IMR-90 (cell line): ENCODE measurements at regions not wholly inside any gene's neighbourhood (a gene's known extent, or its start where the extent isn't known, plus 50 kb on each side); places are given as distances from the start of the nearest gene placed in this dataset.

Source experiments
- ATAC-seq: fragments of 200-7000 bp; cut with Tn5 transposase; 2 replicates; pipeline ENCODE4 v1.9.1; 2020; ENCODE audit warnings: low read depth, mild to moderate bottlenecking, moderate library complexity
- BruUV-seq: library from RNA; stranded (reverse); fragments of 400-500 nt; replicated peaks from 2 replicates; lab custom pipeline; 2021; lab: Mats Ljungman, UMichigan
- CTCF ChIA-PET: fragments of 300-600 bp; formaldehyde crosslinking; extraction: SDS; loops from one replicate; lab custom pipeline; 2021; ENCODE audit warnings: antibody characterized with exemption; lab: Yijun Ruan, JAX
- POLR2A ChIA-PET: fragments of 300-600 bp; sonication (Branson Sonifier 250); formaldehyde crosslinking; loops from one replicate; lab custom pipeline; 2022; ENCODE audit warnings: antibody characterized with exemption; ENCODE audit not compliant: unreplicated experiment; lab: Charles Lee
- DNase-seq: peaks from one replicate; pipeline ENCODE4 v3.0.0; 2013
- H2AFZ ChIP-seq: replicated peaks from 2 replicates; pipeline ENCODE3; 2013; ENCODE audit warnings: low read length, mild to moderate bottlenecking; ENCODE audit not compliant: poor library complexity
- H2AK5ac ChIP-seq: 2 replicates; pipeline ENCODE4 v1.6.1; 2013; ENCODE audit warnings: low read depth, low read length, inconsistent platforms
- H2AK9ac ChIP-seq: replicated peaks from 2 replicates; pipeline ENCODE3; 2013; ENCODE audit warnings: mild to moderate bottlenecking, low read depth, low read length, moderate library complexity; ENCODE audit not compliant: poor library complexity
- H2BK120ac ChIP-seq: 2 replicates; pipeline ENCODE4 v1.6.1; 2013; ENCODE audit warnings: low read depth, low read length, inconsistent platforms
- H2BK15ac ChIP-seq: 3 replicates; pipeline ENCODE4 v1.6.1; 2013; ENCODE audit warnings: low read depth, low read length, inconsistent platforms
- H2BK20ac ChIP-seq: 2 replicates; pipeline ENCODE4 v1.6.1; 2013; ENCODE audit warnings: low read depth, mild to moderate bottlenecking, inconsistent platforms, low read length, moderate library complexity
- H2BK5ac ChIP-seq: 2 replicates; pipeline ENCODE4 v1.6.1; 2013; ENCODE audit warnings: mild to moderate bottlenecking, low read depth, low read length, inconsistent platforms; ENCODE audit not compliant: poor library complexity, severe bottlenecking
- H3K14ac ChIP-seq: replicated peaks from 2 replicates; pipeline ENCODE4 v1.6.1; 2013; ENCODE audit warnings: low read depth, low read length, inconsistent platforms
- H3K18ac ChIP-seq: 2 replicates; pipeline ENCODE4 v1.6.1; 2013; ENCODE audit warnings: low read depth, low read length, control low read depth
- H3K23ac ChIP-seq: 2 replicates; pipeline ENCODE4 v1.6.1; 2013; ENCODE audit warnings: low read depth, low read length, inconsistent platforms
- H3K27ac ChIP-seq: 2 replicates; pipeline ENCODE4 v1.5.1; 2013; ENCODE audit warnings: mild to moderate bottlenecking, control low read depth, low read length; ENCODE audit not compliant: insufficient read depth
- H3K27me3 ChIP-seq: 2 replicates; pipeline ENCODE4 v1.6.1; 2013; ENCODE audit warnings: low read length; ENCODE audit not compliant: control insufficient read depth, insufficient read depth
- H3K36me3 ChIP-seq: 2 replicates; pipeline ENCODE4 v1.6.1; 2013; ENCODE audit warnings: low read length, mixed read lengths; ENCODE audit not compliant: control insufficient read depth, insufficient read depth
- H3K4ac ChIP-seq: 2 replicates; pipeline ENCODE4 v1.6.1; 2013; ENCODE audit warnings: low read depth, low read length, inconsistent platforms
- H3K4me1 ChIP-seq: 2 replicates; pipeline ENCODE4 v1.6.1; 2013; ENCODE audit warnings: low read length, mixed read lengths; ENCODE audit not compliant: control insufficient read depth, insufficient read depth
- H3K4me2 ChIP-seq: 2 replicates; pipeline ENCODE4 v1.6.1; 2013; ENCODE audit warnings: low read depth, mild to moderate bottlenecking, control low read depth, low read length, moderate library complexity
- H3K4me3 ChIP-seq: 2 replicates; pipeline ENCODE4 v1.5.1; 2013; ENCODE audit warnings: low read depth, mild to moderate bottlenecking, control low read depth, low read length, moderate library complexity; ENCODE audit not compliant: insufficient read depth
- H3K56ac ChIP-seq: 2 replicates; pipeline ENCODE4 v1.6.1; 2013; ENCODE audit warnings: low read length, inconsistent platforms; ENCODE audit not compliant: insufficient read depth; ENCODE audit errors: extremely low read depth
- H3K79me1 ChIP-seq, 2 experiments: 2 replicates each; pipeline ENCODE4 v1.6.1; 2013; ENCODE audit warnings: low read length in 2 of 2, inconsistent platforms in 1 of 2, low read depth in 1 of 2
- H3K9ac ChIP-seq: 2 replicates; pipeline ENCODE4 v1.6.1; 2013; ENCODE audit warnings: low read depth, low read length, control low read depth
- H3K9me1 ChIP-seq: 2 replicates; pipeline ENCODE4 v1.6.1; 2013; ENCODE audit warnings: low read length, inconsistent platforms; ENCODE audit not compliant: insufficient read depth
- H3K9me3 ChIP-seq: 2 replicates; pipeline ENCODE4 v1.6.1; 2013; ENCODE audit warnings: low read length; ENCODE audit not compliant: control insufficient read depth, insufficient read depth
- H4K20me1 ChIP-seq: 2 replicates; pipeline ENCODE4 v1.6.1; 2013; ENCODE audit warnings: low read length, inconsistent platforms; ENCODE audit not compliant: insufficient read depth
- H4K5ac ChIP-seq: 2 replicates; pipeline ENCODE4 v1.6.1; 2013; ENCODE audit warnings: mild to moderate bottlenecking, low read depth, low read length, control low read depth
- H4K8ac ChIP-seq, 2 experiments: 2 replicates each; pipeline ENCODE4 v1.6.1; 2013; ENCODE audit warnings: low read depth in 2 of 2, low read length in 2 of 2, control low read depth in 1 of 2, inconsistent platforms in 1 of 2
- H4K91ac ChIP-seq: 2 replicates; pipeline ENCODE4 v1.6.1; 2013; ENCODE audit warnings: low read depth, low read length, inconsistent platforms; ENCODE audit not compliant: insufficient read depth
- BHLHE40 ChIP-seq: fragments of 150-350 bp; IDR thresholded peaks from 2 replicates; pipeline ENCODE4 v1.6.1; 2016; ENCODE audit warnings: mild to moderate bottlenecking, low read depth, low read length
- CEBPB ChIP-seq: IDR thresholded peaks from 2 replicates; pipeline ENCODE4 v1.6.1; 2012; ENCODE audit warnings: low read depth, low read length, improper control_type of control experiment
- CHD1 ChIP-seq: IDR thresholded peaks from 2 replicates; pipeline ENCODE4 v1.6.1; 2012; ENCODE audit warnings: low read depth, low read length, improper control_type of control experiment
- CTCF ChIP-seq: conservative IDR thresholded peaks from 2 replicates; pipeline ENCODE4 v1.5.1; 2012; ENCODE audit warnings: mild to moderate bottlenecking, low read depth, low read length, improper control_type of control experiment
- FOS ChIP-seq: fragments of 150-350 bp; IDR thresholded peaks from 2 replicates; pipeline ENCODE4 v1.6.1; 2016; ENCODE audit warnings: low read depth, low read length
- MAFK ChIP-seq: IDR thresholded peaks from 2 replicates; pipeline ENCODE4 v1.6.1; 2012; ENCODE audit warnings: low read depth, low read length, improper control_type of control experiment
- MAZ ChIP-seq: IDR thresholded peaks from 2 replicates; pipeline ENCODE4 v1.6.1; 2012; ENCODE audit warnings: low read depth, mild to moderate bottlenecking, low read length, improper control_type of control experiment, moderate library complexity, borderline replicate concordance
- MXI1 ChIP-seq: IDR thresholded peaks from 2 replicates; pipeline ENCODE4 v1.6.1; 2012; ENCODE audit warnings: low read depth, mild to moderate bottlenecking, low read length, moderate library complexity, borderline replicate concordance
- NFE2L2 ChIP-seq: fragments of 150-350 bp; IDR thresholded peaks from 2 replicates; pipeline ENCODE4 v1.6.1; 2016; ENCODE audit warnings: low read depth, mild to moderate bottlenecking, low read length
- POLR2A ChIP-seq: IDR thresholded peaks from 2 replicates; pipeline ENCODE4 v1.6.1; 2012; ENCODE audit warnings: mild to moderate bottlenecking, low read depth, low read length
- RAD21 ChIP-seq: IDR thresholded peaks from 2 replicates; pipeline ENCODE4 v1.6.1; 2012; ENCODE audit warnings: low read length, improper control_type of control experiment
- RCOR1 ChIP-seq: IDR thresholded peaks from 2 replicates; pipeline ENCODE4 v1.6.1; 2012; ENCODE audit warnings: mild to moderate bottlenecking, low read length, improper control_type of control experiment; ENCODE audit not compliant: insufficient replicate concordance
- RFX5 ChIP-seq: IDR thresholded peaks from 2 replicates; pipeline ENCODE4 v1.8.0; 2012; ENCODE audit warnings: low read depth, mild to moderate bottlenecking, low read length, moderate library complexity
- SMC3 ChIP-seq: fragments of 150-350 bp; IDR thresholded peaks from 2 replicates; pipeline ENCODE4 v1.6.1; 2016; ENCODE audit warnings: low read depth, mild to moderate bottlenecking, antibody characterized with exemption, low read length, moderate library complexity
- WGBS, 2 experiments: methylation state at CpG; one replicate each; pipeline versions ENCODE4 v1.1.5 to v1.1.7; 2013; ENCODE audit warnings: missing lambda C conversion rate in 2 of 2; ENCODE audit not compliant: insufficient read length in 1 of 2; ENCODE audit errors: extremely low coverage in 2 of 2; 5-methylcytosine and 5-hydroxymethylcytosine counted together
- dilution Hi-C: fragments of 300-500 bp; cut with HindIII; formaldehyde crosslinking; loops from one replicate; pipeline ENCODE4 v1.14.3; 2018; ENCODE audit warnings: low sequenced_read_pairs; ENCODE audit not compliant: unreplicated experiment
- in situ Hi-C: fragments of 300-500 bp; cut with MboI; formaldehyde crosslinking; loops from 3 replicates; pipeline ENCODE4 v1.14.3; 2019; ENCODE audit warnings: low sequenced_read_pairs, inconsistent platforms, mixed read lengths
- intact Hi-C: fragments of 100-400 bp; cut with micrococcal nuclease; formaldehyde crosslinking; loops from 2 replicates; pipeline ENCODE4 v1.10.0; 2022
- TF ChIP-seq, protein P1 (sequence below): fragments of 150-350 bp; IDR thresholded peaks from 2 replicates; pipeline ENCODE4 v1.6.1; 2016; ENCODE audit warnings: low read depth, mild to moderate bottlenecking, low read length, moderate library complexity, borderline replicate concordance
- TF ChIP-seq, protein P2 (sequence below): fragments of 150-350 bp; IDR thresholded peaks from 2 replicates; pipeline ENCODE4 v1.6.1; 2017; ENCODE audit warnings: mild to moderate bottlenecking, antibody characterized with exemption, low read length, low read depth

- DNase-seq (no peak), ATAC-seq (no peak)
- Histone ChIP-seq H3K23ac (no peak overlapping the region), H3K14ac (no peak overlapping the region), H3K4me1 (no peaks in the 10 kb centered on the region; the same call in 1 of the 2 replicates), H3K4me3 (no peak overlapping the region), H3K9ac (no peak overlapping the region), H3K36me3 (no peaks in the 10 kb centered on the region), H3K56ac (no peak overlapping the region), H3K27ac (no peak overlapping the region), H2BK20ac (no peak overlapping the region), H2AFZ (no peak overlapping the region), H4K20me1 (no peaks in the 10 kb centered on the region), H4K5ac (no peak overlapping the region), H3K79me1 (no peaks in the 10 kb centered on the region), H2BK15ac (no peak overlapping the region), H4K91ac (no peak overlapping the region), H2AK9ac (no peak overlapping the region), H3K9me3 (no peaks in the 10 kb centered on the region), H2BK5ac (no peak overlapping the region), H3K27me3 (peaks cover 5% of the 10 kb centered on the region), H3K18ac (no peak overlapping the region), H3K4ac (no peak overlapping the region), H2BK120ac (no peak overlapping the region), H3K9me1 (no peaks in the 10 kb centered on the region; the same call in 1 of the 2 replicates), H3K4me2 (no peak overlapping the region), H4K8ac (no peak overlapping the region), H2AK5ac (no peak overlapping the region)
- in situ Hi-C loops, result no loop called here
- dilution Hi-C loops, result no loop called here
- intact Hi-C loops, result no loop called here
- no peak for TF ChIP-seq FOS
- no peak for TF ChIP-seq CEBPB
- TF ChIP-seq NFE2L2, result no peak
- no peak for TF ChIP-seq MAFK
- TF ChIP-seq MAZ, result no peak
- TF ChIP-seq POLR2A, result no peak
- TF ChIP-seq MXI1, result no peak
- TF ChIP-seq BHLHE40, result no peak
- TF ChIP-seq CTCF, result no peak
- TF ChIP-seq CHD1, result no peak
- TF ChIP-seq RFX5, result no peak
- no peak for TF ChIP-seq RCOR1
- TF ChIP-seq RAD21, result no peak
- TF ChIP-seq, protein P1, sequence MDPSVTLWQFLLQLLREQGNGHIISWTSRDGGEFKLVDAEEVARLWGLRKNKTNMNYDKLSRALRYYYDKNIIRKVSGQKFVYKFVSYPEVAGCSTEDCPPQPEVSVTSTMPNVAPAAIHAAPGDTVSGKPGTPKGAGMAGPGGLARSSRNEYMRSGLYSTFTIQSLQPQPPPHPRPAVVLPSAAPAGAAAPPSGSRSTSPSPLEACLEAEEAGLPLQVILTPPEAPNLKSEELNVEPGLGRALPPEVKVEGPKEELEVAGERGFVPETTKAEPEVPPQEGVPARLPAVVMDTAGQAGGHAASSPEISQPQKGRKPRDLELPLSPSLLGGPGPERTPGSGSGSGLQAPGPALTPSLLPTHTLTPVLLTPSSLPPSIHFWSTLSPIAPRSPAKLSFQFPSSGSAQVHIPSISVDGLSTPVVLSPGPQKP, result no peak
- no peak for TF ChIP-seq SMC3
- TF ChIP-seq, protein P2, sequence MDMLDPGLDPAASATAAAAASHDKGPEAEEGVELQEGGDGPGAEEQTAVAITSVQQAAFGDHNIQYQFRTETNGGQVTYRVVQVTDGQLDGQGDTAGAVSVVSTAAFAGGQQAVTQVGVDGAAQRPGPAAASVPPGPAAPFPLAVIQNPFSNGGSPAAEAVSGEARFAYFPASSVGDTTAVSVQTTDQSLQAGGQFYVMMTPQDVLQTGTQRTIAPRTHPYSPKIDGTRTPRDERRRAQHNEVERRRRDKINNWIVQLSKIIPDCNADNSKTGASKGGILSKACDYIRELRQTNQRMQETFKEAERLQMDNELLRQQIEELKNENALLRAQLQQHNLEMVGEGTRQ, result no peak
- POLR2A ChIA-PET, result no interaction called here
- BruUV-seq, result no TSS peak
- 79% methylated on average over 5 of the region's 11 CpGs; no CpG with 5 or more reads in 1 of the 2 experiments for WGBS, 2 experiments
- CTCF ChIA-PET, result no interaction called here
Observed at GRCh38 chr2:238557936-238558335, 131.2 kb downstream of the ASB1 start.
